Loucy (cell line): ENCODE measurements at regions not wholly inside any gene's neighbourhood (a gene's known extent, or its start where the extent isn't known, plus 50 kb on each side); places are given as distances from the start of the nearest gene placed in this dataset.
A peak's percentile ranks its signal among the peaks of the same experiment; 100 is the strongest.

ENCODE experiments used
- H2AFZ ChIP-seq: fragments of 200-600 bp; sonication (generic); 2 replicates; pipeline ENCODE4 v1.6.0; 2016; ENCODE audit warnings: antibody characterized with exemption, mild to moderate bottlenecking, low read length, moderate library complexity
- H3F3A ChIP-seq: fragments of 200-600 bp; 2 replicates; pipeline ENCODE4 v1.6.0; 2016; ENCODE audit warnings: antibody characterized with exemption, low read depth, mild to moderate bottlenecking
- H3K27me3 ChIP-seq: fragments of 200-600 bp; sonication (generic); 2 replicates; pipeline ENCODE4 v1.6.1; 2014; ENCODE audit warnings: low read length, mild to moderate bottlenecking; ENCODE audit not compliant: insufficient read depth, poor library complexity, severe bottlenecking
- H3K36me3 ChIP-seq: fragments of 200-600 bp; sonication (generic); 2 replicates; pipeline ENCODE4 v1.6.1; 2016; ENCODE audit warnings: low read length; ENCODE audit not compliant: insufficient read depth
- H3K4me1 ChIP-seq: fragments of 200-600 bp; sonication (generic); 2 replicates; pipeline ENCODE4 v1.5.1; 2014; ENCODE audit warnings: low read length, mild to moderate bottlenecking; ENCODE audit not compliant: insufficient read depth, poor library complexity, severe bottlenecking
- H3K4me2 ChIP-seq: fragments of 200-600 bp; sonication (generic); 2 replicates; pipeline ENCODE4 v1.6.0; 2014; ENCODE audit warnings: antibody characterized with exemption, low read length, low read depth, mild to moderate bottlenecking; ENCODE audit not compliant: poor library complexity, severe bottlenecking
- H3K4me3 ChIP-seq: fragments of 200-600 bp; sonication (generic); 2 replicates; pipeline ENCODE4 v1.5.1; 2014; ENCODE audit warnings: low read length, mild to moderate bottlenecking, mixed read lengths; ENCODE audit not compliant: poor library complexity, severe bottlenecking
- H3K79me2 ChIP-seq: fragments of 200-600 bp; sonication (generic); 2 replicates; pipeline ENCODE4 v1.6.1; 2014; ENCODE audit warnings: low read length; ENCODE audit not compliant: insufficient read depth
- H3K9ac ChIP-seq: fragments of 200-600 bp; sonication (generic); 2 replicates; pipeline ENCODE4 v1.6.0; 2014; ENCODE audit warnings: mild to moderate bottlenecking, low read depth, low read length, moderate library complexity; ENCODE audit not compliant: poor library complexity, severe bottlenecking
- H3K9me2 ChIP-seq: fragments of 200-600 bp; sonication (generic); replicated peaks from 2 replicates; pipeline ENCODE4 v1.6.1; 2016; ENCODE audit warnings: low read depth, low read length, mixed read lengths
- H3K9me3 ChIP-seq: fragments of 200-600 bp; sonication (generic); 2 replicates; pipeline ENCODE4 v1.6.1; 2014; ENCODE audit warnings: mild to moderate bottlenecking, antibody characterized with exemption, low read length, low read depth; ENCODE audit not compliant: insufficient read depth
- H4K20me1 ChIP-seq: fragments of 200-600 bp; sonication (generic); 2 replicates; pipeline ENCODE4 v1.6.0; 2014; ENCODE audit warnings: antibody characterized with exemption, low read length, mild to moderate bottlenecking; ENCODE audit not compliant: insufficient read depth, poor library complexity, severe bottlenecking
- CTCF ChIP-seq: fragments of 200-600 bp; sonication (generic); conservative IDR thresholded peaks from 2 replicates; pipeline ENCODE4 v1.5.1; 2014; ENCODE audit warnings: mild to moderate bottlenecking, antibody characterized with exemption, low read length
- EZH2phosphoT487 ChIP-seq: fragments of 200-600 bp; IDR thresholded peaks from 2 replicates; pipeline ENCODE4 v1.6.1; 2018; ENCODE audit warnings: antibody characterized with exemption, mild to moderate bottlenecking, moderate library complexity, borderline replicate concordance

- Histone ChIP-seq H3K9me3 (peaks cover 2% of the 10 kb centered on the region; the same call in 1 of the 2 replicates), H4K20me1 (no peaks in the 10 kb centered on the region), H3K79me2 (no peaks in the 10 kb centered on the region), H3K4me2 (no peak overlapping the region), H3K4me1 (no peaks in the 10 kb centered on the region), H3F3A (no peaks in the 10 kb centered on the region), H3K36me3 (no peaks in the 10 kb centered on the region), H3K27me3 (no peaks in the 10 kb centered on the region), H3K9ac (no peak overlapping the region), H3K9me2 (no peaks in the 10 kb centered on the region), H2AFZ (no peak overlapping the region), H3K4me3 (no peak overlapping the region)
- TF ChIP-seq CTCF: no peak
- no peak for TF ChIP-seq EZH2phosphoT487
These were observed 214.6 kb downstream of the RDH14 start for GRCh38 chr2:18345848-18346247.

GRCh38 chr2:18342901-18343300 is 217.6 kb downstream of the RDH14 start:
- no peak for TF ChIP-seq EZH2phosphoT487
- TF ChIP-seq CTCF: no peak
- H3K9ac ChIP-seq: no peak overlapping the region
- peaks cover 2% of the 10 kb centered on the region; the same call in 1 of the 2 replicates for H3K9me3 ChIP-seq
- no peaks in the 10 kb centered on the region for H3K36me3 ChIP-seq
- peaks cover 13% of the 10 kb centered on the region for H3K4me1 ChIP-seq
- no peaks in the 10 kb centered on the region for H3K79me2 ChIP-seq
- H3K4me3 ChIP-seq: no peak overlapping the region
- H3F3A ChIP-seq: no peaks in the 10 kb centered on the region
- H3K9me2 ChIP-seq: no peaks in the 10 kb centered on the region
- no peak overlapping the region for H2AFZ ChIP-seq
- H4K20me1 ChIP-seq: no peaks in the 10 kb centered on the region
- H3K27me3 ChIP-seq: no peaks in the 10 kb centered on the region
- H3K4me2 ChIP-seq: no peak overlapping the region

GRCh38 chr2:18339326-18339725 is 221.1 kb downstream of the RDH14 start:
- no peaks in the 10 kb centered on the region for H3K79me2 ChIP-seq

More at GRCh38 chr2:18339326-18339725, 221.1 kb downstream of the RDH14 start:
- Histone ChIP-seq H3K9me2 (no peaks in the 10 kb centered on the region), H3K9me3 (peaks cover 2% of the 10 kb centered on the region; the same call in 1 of the 2 replicates), H3F3A (no peaks in the 10 kb centered on the region), H3K9ac (no peak overlapping the region), H3K4me2 (peak overlapping the region; percentile 19), H2AFZ (peak overlapping the region; percentile 13; the same call in 1 of the 2 replicates), H3K36me3 (no peaks in the 10 kb centered on the region), H3K27me3 (no peaks in the 10 kb centered on the region), H3K4me1 (peaks cover 31% of the 10 kb centered on the region), H3K4me3 (no peak overlapping the region), H4K20me1 (no peaks in the 10 kb centered on the region)
- TF ChIP-seq CTCF (no peak), EZH2phosphoT487 (no peak)
